ENCODE measurements at regions not wholly inside any gene's neighbourhood (a gene's known extent, or its start where the extent isn't known, plus 50 kb on each side); places are given as distances from the start of the nearest gene placed in this dataset. TPM values are rescaled to one million over a fixed set of nuclear protein-coding genes. Genes with fewer than 3 reads are reported as not detected.

GRCh38 chr3:90261481-90262433 lies 1154.3 kb downstream of the EPHA3 start:
- no peaks in the 10 kb centered on the region for H3K4me1 ChIP-seq (ENCODE audit: control insufficient read depth in 5 of 5, insufficient read depth in 5 of 5, low read length in 5 of 5)
- no peaks in the 10 kb centered on the region for H3K27me3 ChIP-seq (ENCODE audit: control insufficient read depth in 3 of 3, insufficient read depth in 3 of 3, low read length in 2 of 3)
- H3K9me3 ChIP-seq (ENCODE audit: control insufficient read depth in 4 of 4, insufficient read depth in 3 of 4, low read length in 3 of 4): peaks cover 0 to 12% (median 2%) of the 10 kb centered on the region in 4 donors
- DNase-seq: no peak
- H3K9ac ChIP-seq (ENCODE audit: insufficient read depth in 1 of 2, low read length in 2 of 2): no peak overlapping the region
- no peak overlapping the region for H3K4me3 ChIP-seq
- 77 to 80% methylated on average over 6 of the region's 6 CpGs for WGBS, 2 donors
- TF ChIP-seq CTCF (IDR thresholded peaks at IDR 0.05; ENCODE audit: control extremely low read depth, extremely low read depth): no peak
- no peak overlapping the region for H3K27ac ChIP-seq (ENCODE audit: low read depth in 1 of 2, low read length in 1 of 2)
- no peak for ATAC-seq (ENCODE audit: insufficient read depth, low FRiP score)
- H3K36me3 ChIP-seq (ENCODE audit: control insufficient read depth in 4 of 4, insufficient read depth in 4 of 4, low read length in 4 of 4): no peaks in the 10 kb centered on the region

Small RNAs in the stretch of these regions (small RNA-seq; reads per million reads assigned to genes)
- not detected for gene HSPE1P19 (ENCODE audit: low replicate concordance)
- not detected for gene RF00012 (ENCODE audit: low replicate concordance)
- gene RNU6-712P (ENCODE audit: low replicate concordance): not detected
